Left ventricle myocardium inferior (tissue), 1 donor: ENCODE measurements at regions not wholly inside any gene's neighbourhood (a gene's known extent, or its start where the extent isn't known, plus 50 kb on each side); places are given as distances from the start of the nearest gene placed in this dataset.

Source experiments
- DNase-seq: peaks from one replicate; pipeline ENCODE4 v3.0.0-alpha.2; 2020
- H3K27ac ChIP-seq: fragments of 200-600 bp; replicated peaks from 2 replicates; pipeline ENCODE4 v1.8.0; 2021
- H3K27me3 ChIP-seq: fragments of 200-600 bp; 2 replicates; pipeline ENCODE4 v1.8.0; 2021; ENCODE audit warnings: low read depth
- H3K36me3 ChIP-seq: fragments of 200-600 bp; 2 replicates; pipeline ENCODE4 v1.8.0; 2021
- H3K4me1 ChIP-seq: fragments of 200-600 bp; 2 replicates; pipeline ENCODE4 v1.8.0; 2021
- H3K4me3 ChIP-seq: fragments of 200-600 bp; 2 replicates; pipeline ENCODE4 v1.8.0; 2021; ENCODE audit warnings: mild to moderate bottlenecking, moderate library complexity
- H3K9me3 ChIP-seq: fragments of 200-600 bp; replicated peaks from 2 replicates; pipeline ENCODE4 v1.8.0; 2021
- CTCF ChIP-seq: fragments of 200-600 bp; IDR thresholded peaks from 2 replicates; pipeline ENCODE4 v1.8.0; 2021; ENCODE audit warnings: antibody characterized with exemption, mild to moderate bottlenecking, borderline replicate concordance
- intact Hi-C: fragments of 100-400 bp; cut with micrococcal nuclease; formaldehyde crosslinking; loops from one replicate; pipeline ENCODE4 v1.11.0; 2022
- donor health status: DM: no; HTN: yes; CAD: no; lungs with severe emphysema.

- Histone ChIP-seq H3K4me3 (no peak overlapping the region), H3K4me1 (no peaks in the 10 kb centered on the region), H3K27ac (no peak overlapping the region), H3K9me3 (no peaks in the 10 kb centered on the region), H3K36me3 (no peaks in the 10 kb centered on the region), H3K27me3 (no peaks in the 10 kb centered on the region)
- no peak for TF ChIP-seq CTCF
- intact Hi-C loops: no loop called here
- no peak for DNase-seq
These were observed 663.3 kb upstream of the PTCHD4 start for GRCh38 chr6:48774276-48774675.

GRCh38 chr6:48766349-48766748, 655.4 kb upstream of the PTCHD4 start:
- intact Hi-C loops: loop anchor here (10.0 kb wide), 1 partner anchor 982 kb away; the partner anchor contains the start of gene OPN5
- H3K4me3 ChIP-seq: no peak overlapping the region
- no peaks in the 10 kb centered on the region for H3K36me3 ChIP-seq
- peaks cover 16% of the 10 kb centered on the region for H3K27me3 ChIP-seq
- H3K27ac ChIP-seq: no peak overlapping the region
- no peaks in the 10 kb centered on the region for H3K9me3 ChIP-seq
- H3K4me1 ChIP-seq: no peaks in the 10 kb centered on the region
- no peak for TF ChIP-seq CTCF
- no peak for DNase-seq

GRCh38 chr6:48765352-48765961, 654.5 kb upstream of the PTCHD4 start:
- H3K27me3 ChIP-seq: peaks cover 16% of the 10 kb centered on the region
- DNase-seq: no peak
- intact Hi-C loops: loop anchor here (10.0 kb wide), 1 partner anchor 981 kb away; the partner anchor contains the start of gene OPN5
- H3K4me3 ChIP-seq: no peak overlapping the region
- no peaks in the 10 kb centered on the region for H3K9me3 ChIP-seq
- H3K36me3 ChIP-seq: no peaks in the 10 kb centered on the region
- H3K27ac ChIP-seq: no peak overlapping the region
- no peaks in the 10 kb centered on the region for H3K4me1 ChIP-seq
- peak; percentile 55 for TF ChIP-seq CTCF

GRCh38 chr6:48764286-48765044, 653.5 kb upstream of the PTCHD4 start:
- DNase-seq: no peak
- Histone ChIP-seq H3K27ac (no peak overlapping the region), H3K9me3 (no peaks in the 10 kb centered on the region), H3K4me1 (no peaks in the 10 kb centered on the region), H3K36me3 (no peaks in the 10 kb centered on the region), H3K27me3 (peaks cover 16% of the 10 kb centered on the region), H3K4me3 (no peak overlapping the region)
- intact Hi-C loops: loop anchor here (10.0 kb wide), 1 partner anchor 980 kb away; the partner anchor contains the start of gene OPN5
- TF ChIP-seq CTCF: no peak

- Histone ChIP-seq H3K27ac (no peak overlapping the region), H3K27me3 (peaks cover 3% of the 10 kb centered on the region), H3K36me3 (no peaks in the 10 kb centered on the region), H3K4me3 (no peak overlapping the region), H3K9me3 (peaks cover 13% of the 10 kb centered on the region), H3K4me1 (no peaks in the 10 kb centered on the region)
- TF ChIP-seq CTCF: no peak
- intact Hi-C loops: no loop called here
- DNase-seq: no peak
These were observed 646.7 kb upstream of the PTCHD4 start for GRCh38 chr6:48757661-48758060.
